Right forelimb (tissue), 1 donor: ENCODE measurements at regions not wholly inside any gene's neighbourhood (a gene's known extent, or its start where the extent isn't known, plus 50 kb on each side); places are given as distances from the start of the nearest gene placed in this dataset.
"Not testable (repeated sequence)": the region's sequence is repeated elsewhere in the genome, so short reads cannot be mapped to it uniquely, and the experiment has no call there.

ENCODE experiments used
- DNase-seq: peaks from one replicate; pipeline ENCODE4 v3.0.0-alpha.2; 2018

- no peak for DNase-seq
Observed at GRCh38 chr22:22745225-22746060, 101.0 kb downstream of the GGTLC2 start.

GRCh38 chr22:22746061-22746962, 101.9 kb downstream of the GGTLC2 start:
- DNase-seq = no peak

GRCh38 chr22:22746963-22747933, 102.8 kb downstream of the GGTLC2 start:
- DNase-seq = no peak

- DNase-seq = no peak
Observed at GRCh38 chr22:22748297-22748743, 103.9 kb downstream of the GGTLC2 start.

GRCh38 chr22:22748756-22749155, 104.3 kb downstream of the GGTLC2 start:
- DNase-seq = no peak

- DNase-seq = no peak
Observed at GRCh38 chr22:22749167-22749758, 104.8 kb downstream of the GGTLC2 start.

- DNase-seq = no peak
Observed at GRCh38 chr22:22750335-22751042, 106.1 kb downstream of the GGTLC2 start.

- DNase-seq = no peak
Observed at GRCh38 chr22:22751043-22751603, 106.7 kb downstream of the GGTLC2 start.

- DNase-seq = no peak
Observed at GRCh38 chr22:22752199-22752555, 107.8 kb downstream of the GGTLC2 start.

GRCh38 chr22:22752556-22753477, 108.4 kb downstream of the GGTLC2 start:
- DNase-seq = no peak

GRCh38 chr22:22753526-22754267, 109.3 kb downstream of the GGTLC2 start:
- no peak for DNase-seq

- DNase-seq = no peak
Observed at GRCh38 chr22:22754268-22754657, 109.8 kb downstream of the GGTLC2 start.

GRCh38 chr22:22754961-22755777, 110.8 kb downstream of the GGTLC2 start:
- no peak for DNase-seq

GRCh38 chr22:22755778-22756100, 111.3 kb downstream of the GGTLC2 start:
- DNase-seq = no peak

GRCh38 chr22:22756109-22756508, 111.7 kb downstream of the GGTLC2 start:
- DNase-seq = no peak

- not testable (repeated sequence) for DNase-seq
Observed at GRCh38 chr22:22756551-22757201, 112.3 kb downstream of the GGTLC2 start.

- DNase-seq = not testable (repeated sequence)
Observed at GRCh38 chr22:22758101-22758807, 113.8 kb downstream of the GGTLC2 start.
